ENCODE measurements at regions not wholly inside any gene's neighbourhood (a gene's known extent, or its start where the extent isn't known, plus 50 kb on each side); places are given as distances from the start of the nearest gene placed in this dataset.

DNA sequence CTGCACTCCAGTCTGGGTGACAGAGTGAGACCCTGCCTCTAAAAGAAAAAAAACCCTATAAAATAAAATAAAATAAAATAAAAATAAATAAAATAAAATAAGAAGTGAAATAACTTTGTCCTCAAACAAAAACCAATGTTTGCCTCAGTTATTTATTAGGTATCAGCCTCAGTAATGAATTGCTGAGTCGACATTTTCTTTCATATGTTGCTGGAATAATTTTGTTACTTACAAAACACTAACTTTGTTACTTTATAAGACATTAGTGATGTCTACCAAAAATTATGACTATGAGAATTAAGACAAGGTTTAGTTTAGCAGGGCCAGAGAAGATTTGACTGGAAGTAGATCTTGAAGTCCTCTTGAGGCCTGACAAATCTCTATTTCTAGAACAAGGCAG, 2074.5 kb upstream of the PCDH20 start:
- TF ChIP-seq, protein P1, sequence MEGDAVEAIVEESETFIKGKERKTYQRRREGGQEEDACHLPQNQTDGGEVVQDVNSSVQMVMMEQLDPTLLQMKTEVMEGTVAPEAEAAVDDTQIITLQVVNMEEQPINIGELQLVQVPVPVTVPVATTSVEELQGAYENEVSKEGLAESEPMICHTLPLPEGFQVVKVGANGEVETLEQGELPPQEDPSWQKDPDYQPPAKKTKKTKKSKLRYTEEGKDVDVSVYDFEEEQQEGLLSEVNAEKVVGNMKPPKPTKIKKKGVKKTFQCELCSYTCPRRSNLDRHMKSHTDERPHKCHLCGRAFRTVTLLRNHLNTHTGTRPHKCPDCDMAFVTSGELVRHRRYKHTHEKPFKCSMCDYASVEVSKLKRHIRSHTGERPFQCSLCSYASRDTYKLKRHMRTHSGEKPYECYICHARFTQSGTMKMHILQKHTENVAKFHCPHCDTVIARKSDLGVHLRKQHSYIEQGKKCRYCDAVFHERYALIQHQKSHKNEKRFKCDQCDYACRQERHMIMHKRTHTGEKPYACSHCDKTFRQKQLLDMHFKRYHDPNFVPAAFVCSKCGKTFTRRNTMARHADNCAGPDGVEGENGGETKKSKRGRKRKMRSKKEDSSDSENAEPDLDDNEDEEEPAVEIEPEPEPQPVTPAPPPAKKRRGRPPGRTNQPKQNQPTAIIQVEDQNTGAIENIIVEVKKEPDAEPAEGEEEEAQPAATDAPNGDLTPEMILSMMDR (IDR thresholded peaks at IDR 0.05) = no peak
- Histone ChIP-seq H3K4me3 (no peak overlapping the region), H3K27ac (no peak overlapping the region), H3K27me3 (ENCODE audit: low read depth) (no peaks in the 10 kb centered on the region), H3K36me3 (no peaks in the 10 kb centered on the region), H3K9me3 (no peaks in the 10 kb centered on the region), H3K4me1 (no peaks in the 10 kb centered on the region)
- intact Hi-C loops (cut with DNase I) = no loop called here
- ATAC-seq (no peak), DNase-seq (no peak)

DNA sequence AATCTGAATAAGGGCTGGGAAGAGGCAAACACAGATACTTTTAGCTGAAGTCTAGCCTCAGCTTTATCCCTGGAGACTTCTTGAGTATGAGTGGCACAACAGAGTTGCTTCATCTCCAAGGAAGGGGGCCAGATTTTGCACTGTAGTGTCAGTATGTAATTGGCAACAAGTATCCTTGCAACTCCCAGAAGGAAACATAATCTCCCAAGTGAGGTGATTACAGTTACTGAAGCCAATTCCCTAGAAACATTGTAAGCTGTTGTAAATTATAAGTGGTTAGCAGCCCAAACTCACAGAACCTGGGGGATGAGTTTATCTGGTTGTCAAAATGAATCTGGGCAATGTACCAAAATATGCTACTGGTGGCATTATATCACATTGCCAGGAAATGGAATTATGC, 2065.7 kb upstream of the PCDH20 start:
- H3K36me3 ChIP-seq = no peaks in the 10 kb centered on the region
- intact Hi-C loops (cut with DNase I) = no loop called here
- TF ChIP-seq, protein P1 (IDR thresholded peaks at IDR 0.05) = no peak
- H3K27ac ChIP-seq = no peak overlapping the region
- no peaks in the 10 kb centered on the region for H3K9me3 ChIP-seq
- ATAC-seq (no peak), DNase-seq (no peak)
- no peaks in the 10 kb centered on the region for H3K4me1 ChIP-seq
- H3K27me3 ChIP-seq (ENCODE audit: low read depth) = no peaks in the 10 kb centered on the region
- H3K4me3 ChIP-seq = no peak overlapping the region

DNA sequence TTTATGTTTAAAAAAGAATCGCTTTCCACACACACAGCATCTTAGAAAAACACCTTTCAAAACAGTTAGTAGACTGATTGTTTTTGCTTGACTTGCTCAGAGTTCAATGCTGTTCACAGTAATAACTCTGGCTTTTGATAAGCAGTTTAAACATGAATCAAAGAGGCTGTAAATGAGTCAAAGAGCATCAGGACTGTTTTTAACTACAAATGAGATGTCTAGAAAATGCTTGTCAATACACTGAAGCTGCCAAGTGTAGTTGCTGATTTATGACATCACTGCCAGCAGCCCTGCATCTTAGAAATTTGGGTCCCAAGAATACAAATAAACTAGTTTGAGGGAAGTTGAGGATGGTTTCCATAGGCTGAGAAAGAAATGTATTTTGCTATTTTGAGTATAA, 2057.1 kb upstream of the PCDH20 start:
- TF ChIP-seq, protein P1 (IDR thresholded peaks at IDR 0.05) = no peak
- H3K27ac ChIP-seq = no peak overlapping the region
- ATAC-seq (no peak), DNase-seq (no peak)
- H3K4me1 ChIP-seq = no peaks in the 10 kb centered on the region
- no peaks in the 10 kb centered on the region for H3K9me3 ChIP-seq
- H3K4me3 ChIP-seq = no peak overlapping the region
- intact Hi-C loops (cut with DNase I) = no loop called here
- no peaks in the 10 kb centered on the region for H3K27me3 ChIP-seq (ENCODE audit: low read depth)
- no peaks in the 10 kb centered on the region for H3K36me3 ChIP-seq

DNA sequence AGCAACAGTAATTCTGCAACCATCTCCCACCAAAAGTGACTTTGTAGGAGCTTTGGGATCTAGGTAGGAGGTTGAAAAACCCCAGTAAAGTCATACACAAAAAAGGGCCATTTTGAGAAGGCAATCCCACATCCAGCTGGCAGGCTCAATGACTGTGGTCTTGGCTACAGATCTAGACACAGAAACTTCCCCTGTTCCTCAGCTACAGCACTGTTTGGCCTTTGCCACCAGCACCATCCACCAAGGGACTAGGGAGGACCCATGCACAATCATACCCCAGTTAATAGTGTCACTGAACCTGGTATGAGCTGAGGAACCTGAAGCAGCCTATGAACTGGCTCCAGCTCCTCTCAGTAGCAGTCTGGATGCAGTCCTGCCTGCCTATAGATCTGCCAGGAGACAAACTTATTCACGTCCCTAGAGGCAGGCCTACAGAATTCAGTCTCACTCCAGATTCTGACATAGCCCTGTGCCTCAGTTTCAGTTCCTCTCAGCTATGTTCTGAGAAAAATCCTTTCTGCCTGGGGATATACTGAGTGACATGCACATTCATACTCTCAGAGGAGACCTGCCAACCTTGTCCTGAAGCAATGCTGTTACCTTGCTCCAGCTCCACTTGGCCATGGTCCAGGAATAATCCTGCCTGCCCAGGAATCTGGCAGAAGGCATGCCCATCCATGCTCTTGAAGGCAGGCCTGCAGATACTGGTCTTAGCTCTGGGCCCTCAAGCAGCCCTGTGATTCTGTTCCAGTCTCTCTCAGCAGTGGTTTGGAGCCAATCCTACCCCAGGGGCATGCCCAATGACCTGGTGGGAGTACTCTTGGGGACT, 2048.3 kb upstream of the PCDH20 start:
- ATAC-seq (no peak), DNase-seq (no peak)
- Histone ChIP-seq H3K4me1 (no peaks in the 10 kb centered on the region), H3K36me3 (no peaks in the 10 kb centered on the region), H3K27me3 (ENCODE audit: low read depth) (no peaks in the 10 kb centered on the region), H3K27ac (no peak overlapping the region), H3K9me3 (peaks cover 15% of the 10 kb centered on the region), H3K4me3 (no peak overlapping the region)
- TF ChIP-seq, protein P1 (IDR thresholded peaks at IDR 0.05) = no peak
- intact Hi-C loops (cut with DNase I) = no loop called here

DNA sequence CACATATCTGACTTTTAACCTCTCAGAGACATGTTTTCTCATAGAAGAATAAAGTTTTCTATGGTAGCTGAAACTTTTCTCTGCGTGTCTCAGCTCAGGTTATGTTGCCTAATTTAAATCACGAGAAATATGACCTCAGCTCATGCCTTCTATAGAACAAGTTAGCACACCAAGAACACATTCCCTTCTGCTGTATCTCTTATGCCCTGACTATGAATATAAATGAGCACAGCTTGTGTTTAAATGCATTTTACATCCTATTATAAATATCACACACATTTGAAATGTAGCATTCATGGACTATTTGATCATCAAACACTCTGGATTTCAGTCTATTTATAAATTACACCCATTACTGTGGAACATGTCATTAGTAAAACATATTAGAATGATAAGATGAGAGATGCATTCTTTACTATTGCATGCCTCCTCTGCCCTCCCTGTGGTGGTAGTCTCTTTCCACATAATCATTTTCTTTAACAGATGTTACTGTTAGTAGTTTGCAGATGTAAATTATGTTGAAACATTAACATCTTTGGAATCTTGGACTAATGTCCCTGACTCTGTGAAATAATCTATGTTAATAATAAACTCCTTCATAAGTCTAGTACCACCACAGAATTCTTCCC, 2044.9 kb upstream of the PCDH20 start:
- Histone ChIP-seq H3K4me3 (no peak overlapping the region), H3K4me1 (no peaks in the 10 kb centered on the region), H3K27ac (no peak overlapping the region), H3K27me3 (ENCODE audit: low read depth) (no peaks in the 10 kb centered on the region), H3K36me3 (no peaks in the 10 kb centered on the region), H3K9me3 (peaks cover 8% of the 10 kb centered on the region)
- ATAC-seq (no peak), DNase-seq (no peak)
- TF ChIP-seq, protein P1 (IDR thresholded peaks at IDR 0.05) = no peak
- intact Hi-C loops (cut with DNase I) = no loop called here

Data from lower lobe of right lung (tissue), 2 donors.